ENCODE measurements at regions not wholly inside any gene's neighbourhood (a gene's known extent, or its start where the extent isn't known, plus 50 kb on each side); places are given as distances from the start of the nearest gene placed in this dataset.

- DNase-seq (ENCODE audit: extremely low read depth in 1 of 11, low read depth in 9 of 11, low spot score in 4 of 11): no peak
These were observed 52.1 kb upstream of the DTNA start for GRCh38 chr18:34657860-34658500.

GRCh38 chr18:34659579-34660517 is 50.2 kb upstream of the DTNA start:
- peak in 9 of 11 donors; percentile 16 to 71 (median 46) for DNase-seq (ENCODE audit: extremely low read depth in 1 of 11, low read depth in 9 of 11, low spot score in 4 of 11)

Data from renal cortex interstitium (tissue), 11 donors.